HG03378 (cell line): ENCODE measurements at regions not wholly inside any gene's neighbourhood (a gene's known extent, or its start where the extent isn't known, plus 50 kb on each side); places are given as distances from the start of the nearest gene placed in this dataset.

Experiments
- ATAC-seq: cut with Tn5 transposase; IDR thresholded peaks from one replicate; pipeline ENCODE4 v1.9.1; 2021; ENCODE audit warnings: mild to moderate bottlenecking, moderate library complexity; ENCODE audit not compliant: unreplicated experiment

DNA sequence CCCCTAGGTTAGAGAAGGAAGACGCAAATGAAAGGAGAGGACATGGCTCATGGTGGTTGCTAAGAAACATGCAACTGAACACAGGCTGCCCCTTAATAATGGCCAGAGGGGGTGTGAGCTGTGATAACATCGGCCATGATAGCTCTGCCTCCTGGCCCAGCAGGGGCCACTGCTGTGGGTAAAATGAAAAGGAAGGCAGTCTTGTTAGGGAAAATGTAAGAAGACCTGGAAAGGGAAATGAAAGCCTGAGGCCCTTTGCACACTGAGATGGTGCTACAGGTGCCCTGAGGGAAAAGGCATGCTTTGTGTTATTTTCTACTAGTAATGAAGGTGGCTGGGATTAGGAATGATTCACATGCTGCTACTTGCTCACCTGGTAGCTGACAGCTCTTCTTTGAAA, 123.6 kb upstream of the MID1 start:
- no peak for ATAC-seq

DNA sequence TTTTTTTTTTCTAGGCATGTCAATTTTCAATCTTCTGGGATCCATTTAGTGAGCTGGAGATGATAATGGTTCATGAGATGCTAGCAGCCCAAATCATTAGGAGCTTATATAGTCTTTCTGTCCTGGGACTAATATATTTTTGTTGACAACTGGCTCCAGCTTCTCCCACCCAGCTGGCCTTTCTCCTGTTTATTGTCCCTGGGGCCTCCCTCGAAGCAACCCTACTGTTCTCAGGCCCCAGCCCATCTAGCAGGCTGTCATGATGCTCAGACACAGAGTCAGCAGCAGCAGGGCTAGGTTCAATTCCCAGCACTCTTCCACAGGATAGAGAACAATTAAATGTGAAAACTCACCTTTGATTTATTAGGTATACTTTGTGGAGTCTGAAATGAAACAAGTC, 127.6 kb upstream of the MID1 start:
- ATAC-seq: no peak

DNA sequence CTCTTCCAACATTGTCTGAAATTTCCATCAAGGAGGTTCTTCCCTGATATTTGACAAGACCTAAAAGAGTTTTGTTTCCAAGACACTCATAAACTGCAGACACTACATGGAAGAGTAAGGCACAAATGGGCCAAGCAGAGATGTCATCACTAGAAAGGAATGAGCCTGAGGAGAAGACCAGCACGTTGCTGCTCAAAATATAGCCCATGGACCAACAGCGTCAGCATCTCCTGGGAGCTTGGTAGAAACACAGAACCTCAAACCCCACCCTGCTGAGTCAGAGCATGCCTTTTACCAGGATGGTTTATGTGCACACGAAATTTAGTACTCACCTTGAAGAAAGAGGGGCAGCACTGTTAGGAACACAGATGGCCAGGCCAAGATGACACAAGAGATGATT, 128.7 kb upstream of the MID1 start:
- no peak for ATAC-seq

DNA sequence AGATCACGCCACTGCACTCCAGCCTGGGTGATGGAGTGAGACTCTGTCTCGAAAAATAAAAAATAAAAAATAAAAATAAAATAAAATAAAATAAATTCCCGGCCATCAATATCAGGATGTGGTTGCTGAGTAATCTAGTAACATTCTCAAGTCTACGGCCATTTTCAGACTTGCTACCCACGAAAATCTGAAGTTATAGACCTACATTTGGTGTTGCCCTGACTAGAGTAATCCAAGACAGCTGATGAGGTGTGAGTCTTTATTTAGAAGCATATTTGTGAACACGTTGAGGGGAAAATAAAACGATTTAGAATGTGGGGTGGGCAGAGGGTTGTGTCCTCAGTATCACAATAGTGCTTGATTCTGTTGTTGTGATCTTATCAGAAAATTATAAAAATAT, 130.2 kb upstream of the MID1 start:
- ATAC-seq: no peak

DNA sequence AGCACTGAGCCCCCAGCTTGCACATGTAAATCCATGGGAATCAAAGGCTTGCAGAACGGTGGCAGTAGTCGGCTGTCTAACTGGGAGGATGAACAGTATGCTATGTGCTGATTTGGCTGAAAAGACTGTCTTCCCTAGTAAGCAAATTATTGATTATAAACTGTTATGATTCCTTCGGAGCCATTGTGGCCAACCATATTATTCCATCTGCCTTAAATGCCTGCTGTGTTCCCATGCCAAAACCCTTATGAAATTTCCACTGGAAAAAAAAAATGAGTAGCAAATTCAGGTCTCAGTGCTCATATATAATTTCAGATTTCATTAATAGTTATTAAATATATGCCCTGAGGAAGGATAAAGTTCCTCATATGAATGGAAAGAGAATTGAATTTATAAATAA, 132.7 kb upstream of the MID1 start:
- no peak for ATAC-seq

DNA sequence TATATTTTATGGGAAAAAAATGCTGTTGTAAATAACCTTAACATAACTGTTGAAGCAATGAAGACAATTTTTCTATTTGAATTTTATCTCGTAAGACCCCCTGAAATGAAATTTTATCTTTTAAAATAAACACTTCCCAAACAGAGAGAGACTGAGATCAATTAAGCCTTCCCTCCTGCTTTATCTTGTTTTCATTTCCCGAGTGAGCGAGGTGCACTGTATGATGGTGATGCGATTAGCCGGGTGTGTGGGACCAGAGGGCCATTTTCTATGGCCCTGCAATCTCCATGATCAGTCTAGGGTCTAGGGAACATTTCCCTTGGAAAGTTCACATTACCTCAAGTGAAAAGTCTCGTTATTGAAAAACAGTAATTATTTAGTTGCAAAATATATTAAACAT, 134.1 kb upstream of the MID1 start:
- ATAC-seq: no peak

DNA sequence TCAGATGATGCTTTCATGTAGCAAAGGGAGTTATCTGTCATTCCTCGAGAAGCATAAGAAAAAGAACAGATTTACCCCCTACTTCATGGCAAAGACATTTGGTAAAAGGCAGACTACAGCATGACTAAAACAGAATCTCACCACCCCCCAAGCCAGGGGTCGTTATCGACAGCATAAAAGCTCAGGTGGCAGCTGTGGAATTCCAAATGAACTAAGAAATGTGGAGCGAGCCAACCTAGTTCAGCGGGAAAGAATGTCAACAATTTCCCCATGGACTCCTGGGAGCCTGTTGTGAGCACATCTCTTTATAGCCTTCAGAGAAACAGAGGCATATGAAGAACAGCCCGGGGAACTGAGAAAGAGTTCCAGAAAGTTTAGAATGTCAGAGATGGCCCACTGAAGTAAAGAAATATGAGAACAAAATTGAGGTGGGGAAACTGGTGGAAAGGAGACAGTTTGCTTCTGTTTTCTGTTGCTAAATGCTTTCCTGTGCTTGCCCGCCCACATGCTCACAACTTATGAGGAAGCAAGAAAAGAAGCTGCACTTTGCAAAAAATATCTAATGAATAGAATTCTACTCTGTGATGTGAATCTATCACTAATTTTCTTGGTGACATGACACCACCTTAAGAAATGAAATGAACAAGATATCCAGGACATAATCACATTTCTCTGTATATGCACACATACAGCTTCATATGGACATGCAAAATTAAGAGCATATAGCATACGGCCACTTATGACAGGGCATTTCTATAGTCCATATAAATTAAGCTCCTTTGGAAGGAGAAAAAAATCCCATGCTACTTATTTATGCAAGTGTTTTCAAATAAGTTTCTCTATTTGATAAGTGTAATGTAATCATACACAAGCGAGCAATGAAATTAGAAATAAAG, 135.3 kb upstream of the MID1 start:
- no peak for ATAC-seq

DNA sequence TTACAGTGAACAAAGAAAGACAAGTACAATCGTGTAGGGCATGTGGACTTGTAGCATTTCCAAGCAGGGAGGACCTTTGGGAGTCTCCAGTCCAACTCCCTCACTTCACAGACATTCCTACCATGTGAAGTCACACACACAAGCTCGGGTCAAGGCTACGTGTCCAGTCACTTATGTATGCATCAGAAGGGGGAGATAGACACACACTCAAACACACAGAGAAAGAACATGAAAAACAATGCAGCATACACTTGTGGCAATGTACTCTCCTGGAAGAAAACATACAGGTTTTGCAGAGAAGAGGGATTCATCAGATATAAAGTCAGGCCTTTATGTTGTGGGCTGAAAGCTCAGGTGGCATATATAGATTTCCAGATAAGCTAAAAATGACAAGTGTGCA, 136.1 kb upstream of the MID1 start:
- no peak for ATAC-seq

DNA sequence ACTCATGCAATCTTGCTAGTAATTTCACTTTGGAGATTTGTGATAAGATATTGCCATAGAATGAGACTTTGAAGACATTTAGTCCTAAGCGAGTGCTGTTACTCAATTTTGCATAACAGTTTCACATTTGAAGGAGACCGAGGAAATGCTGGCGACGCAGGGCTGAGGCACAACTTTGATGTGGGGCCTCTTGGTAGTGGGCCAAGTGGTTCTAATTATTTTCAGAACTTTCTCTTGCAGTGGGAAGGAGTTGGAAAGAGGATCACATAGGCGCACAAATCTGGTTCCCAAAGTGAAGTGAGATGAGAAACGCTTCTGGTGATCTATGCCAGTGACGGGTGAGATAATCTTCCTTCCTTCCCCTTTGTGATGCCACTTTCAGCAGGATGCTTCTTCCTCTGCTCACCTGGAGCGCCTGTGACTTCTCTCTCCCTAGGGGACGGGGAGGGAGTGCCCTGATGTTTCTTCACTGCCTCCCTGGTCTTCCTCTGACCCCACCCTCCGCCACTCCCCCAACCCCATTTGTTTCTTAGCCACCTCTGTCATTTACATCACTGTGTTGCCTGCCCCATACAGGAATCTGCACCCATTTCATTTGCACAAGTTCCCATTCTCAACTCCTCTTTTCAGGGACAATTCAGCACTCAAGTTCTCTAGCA, 138.9 kb upstream of the MID1 start:
- ATAC-seq: no peak

DNA sequence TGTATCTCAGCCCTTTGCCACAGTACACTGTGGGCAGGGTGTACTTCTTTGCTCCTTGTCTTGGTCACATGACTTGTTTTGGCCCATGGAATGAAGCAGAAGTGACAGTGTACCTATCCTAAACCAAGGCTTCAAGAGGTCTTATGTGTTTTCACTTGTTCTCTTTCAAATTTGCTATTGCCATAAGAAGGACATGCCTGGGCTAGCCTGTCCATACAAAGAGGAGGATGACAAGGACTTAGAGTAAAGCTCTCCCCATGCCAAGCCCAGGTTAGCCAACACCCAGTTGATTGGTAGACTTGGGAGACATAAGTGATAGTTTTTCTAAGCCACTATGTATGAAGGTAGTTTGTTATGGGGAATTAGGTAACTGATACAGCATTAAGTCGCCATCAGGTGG, 141.1 kb upstream of the MID1 start:
- ATAC-seq: no peak

DNA sequence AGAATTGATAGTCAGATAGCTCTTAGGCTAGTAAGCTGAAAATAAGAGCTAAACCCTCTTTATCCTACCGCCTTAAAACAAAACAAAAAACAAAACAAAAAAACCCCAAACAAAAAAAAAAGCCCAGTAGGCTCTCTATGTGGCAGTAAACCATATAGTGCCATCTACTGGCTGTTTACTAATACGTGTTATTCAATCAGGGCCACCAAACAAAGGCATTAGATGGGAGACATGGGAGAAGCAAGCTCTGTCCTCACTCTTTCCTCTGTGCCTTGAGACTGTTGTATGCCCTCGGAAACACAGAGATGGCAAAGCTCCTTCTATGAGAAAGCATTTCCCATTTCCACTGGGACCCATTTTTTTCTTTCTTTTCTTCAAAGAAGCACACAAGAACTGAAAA, 148.8 kb upstream of the MID1 start:
- ATAC-seq: no peak

DNA sequence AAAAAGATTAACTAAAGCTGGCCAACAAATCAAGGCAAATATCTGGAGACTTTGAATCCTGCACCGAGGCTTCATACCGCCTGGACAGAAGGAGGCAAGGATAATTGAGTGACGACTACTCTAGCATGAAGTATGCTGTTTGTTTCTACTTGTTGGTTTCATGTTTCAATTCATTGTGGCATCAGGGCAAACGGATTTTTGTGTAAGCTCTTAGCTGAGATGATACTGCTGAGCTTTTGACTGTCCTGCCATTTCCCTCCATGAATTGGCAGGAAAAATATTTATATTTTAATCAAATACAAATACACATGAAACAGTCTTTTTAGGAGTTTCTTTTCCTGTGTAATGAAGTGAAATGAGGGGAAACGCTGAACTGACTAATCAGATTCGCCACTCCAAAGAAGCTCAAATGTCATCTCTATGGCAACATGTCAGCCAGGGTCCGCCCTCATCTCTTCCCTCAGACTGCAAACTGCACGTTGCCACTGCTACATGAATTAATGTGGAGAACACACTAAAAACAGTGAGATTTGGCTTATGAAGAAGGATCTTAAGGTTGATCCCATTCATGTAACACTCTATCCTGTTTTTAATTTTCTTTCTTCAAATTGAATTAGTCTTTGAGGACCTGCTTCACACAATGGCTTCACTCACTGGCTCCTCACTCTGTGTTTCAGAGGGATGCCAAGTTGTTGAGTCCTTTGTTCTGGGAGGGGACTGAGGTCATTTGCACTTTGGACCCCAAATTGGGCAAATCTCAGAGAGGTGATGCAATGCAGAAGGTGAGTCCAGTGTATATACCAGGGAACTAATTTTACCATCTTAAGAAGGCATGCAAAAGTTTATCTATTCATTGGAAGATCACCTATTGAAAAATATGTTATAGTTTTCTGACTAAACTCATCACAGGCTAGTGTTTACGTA, 149.6 kb upstream of the MID1 start:
- ATAC-seq: no peak

DNA sequence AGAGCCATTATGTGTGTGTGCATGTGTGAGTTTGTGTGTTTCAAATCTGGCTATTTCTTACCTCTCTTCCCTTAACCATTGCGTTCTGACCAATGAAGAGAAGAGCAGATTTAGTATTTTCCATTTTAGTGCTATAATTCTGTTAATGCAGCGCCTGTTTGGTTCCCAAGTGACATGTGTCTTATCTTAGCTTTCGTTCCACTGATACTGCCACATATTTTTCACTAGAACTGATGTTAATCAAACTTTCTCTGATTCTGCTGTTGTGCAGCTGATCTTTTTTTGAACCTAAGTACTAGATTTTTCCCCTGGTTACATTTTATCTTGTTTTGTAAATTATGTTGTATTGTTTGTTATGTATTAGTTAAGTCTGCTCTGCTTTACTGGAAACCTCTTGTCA, 152.9 kb upstream of the MID1 start:
- no peak for ATAC-seq

DNA sequence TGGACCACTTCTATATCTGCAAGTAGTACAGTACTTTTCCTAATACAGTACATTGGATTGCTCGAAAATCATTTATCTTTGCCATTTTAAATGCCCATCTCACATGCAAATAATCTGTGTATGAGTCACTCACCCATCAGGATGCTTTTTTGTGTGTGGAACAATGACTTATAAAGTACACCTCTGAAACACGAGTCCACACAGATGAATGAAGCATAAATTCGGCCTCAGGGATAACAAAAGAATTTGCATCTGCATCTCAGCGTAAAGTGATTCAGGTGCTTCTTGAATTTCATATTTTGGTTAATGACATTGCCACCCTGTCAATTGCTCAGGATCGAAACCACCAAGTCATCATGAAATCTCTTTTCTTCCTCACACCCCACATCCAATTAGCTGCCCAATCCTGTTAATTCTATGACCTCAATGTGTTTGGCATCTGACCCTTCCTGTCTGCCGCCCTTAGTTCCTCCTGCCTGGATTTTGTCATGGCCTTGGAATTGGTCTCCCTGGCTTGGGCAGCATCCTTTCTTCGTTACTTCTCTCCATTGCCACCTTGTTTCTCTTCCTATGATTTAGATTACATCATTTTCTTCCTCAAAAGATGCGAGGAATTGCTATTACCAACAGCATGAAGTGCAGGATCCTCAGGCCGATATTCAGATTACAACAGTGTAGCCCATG, 161.6 kb upstream of the MID1 start:
- ATAC-seq: no peak

DNA sequence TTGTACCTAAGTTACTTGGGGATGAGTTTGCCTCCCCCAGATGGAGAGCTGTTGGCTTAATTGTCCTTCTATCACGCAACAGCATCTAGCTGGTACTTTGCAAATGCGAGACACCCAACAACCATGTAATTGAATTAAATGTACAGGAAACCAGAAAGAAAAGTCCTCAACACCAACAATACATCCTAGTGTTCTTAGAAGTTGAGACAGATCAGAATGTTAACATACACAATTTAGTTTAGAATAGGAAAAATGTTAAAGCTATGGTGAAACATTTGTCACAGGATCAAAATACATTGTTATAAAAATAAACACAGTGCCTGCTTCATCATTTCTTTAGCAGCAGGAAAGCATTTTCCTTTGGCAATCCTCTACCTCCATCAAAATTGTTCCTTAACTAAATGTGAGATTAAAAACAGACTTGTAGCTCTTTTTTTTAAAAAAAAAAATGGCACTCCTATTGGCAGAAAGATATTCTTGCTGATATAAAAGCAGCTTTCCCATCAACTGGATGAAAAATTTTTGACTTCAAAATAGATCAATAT, 163.1 kb upstream of the MID1 start:
- no peak for ATAC-seq

DNA sequence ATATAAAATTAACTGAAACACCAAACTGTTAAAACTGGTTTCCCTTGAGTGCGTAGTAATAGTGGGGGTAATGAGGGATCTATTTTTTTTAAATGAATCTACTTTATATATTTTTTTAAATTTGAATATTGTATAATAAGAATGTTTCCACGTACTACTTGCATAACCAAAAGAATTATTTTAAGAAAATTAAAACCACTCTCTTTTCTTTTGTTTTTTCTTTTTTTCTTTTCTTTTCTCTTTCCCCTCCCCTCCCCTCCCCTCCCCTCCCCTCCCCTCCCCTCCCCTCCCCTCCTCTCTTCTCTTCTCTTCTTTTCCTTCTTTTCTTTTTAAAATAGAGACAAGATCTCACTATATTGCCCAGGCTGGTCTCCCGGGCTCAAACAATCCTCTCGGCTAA, 166.9 kb upstream of the MID1 start:
- ATAC-seq: no peak

DNA sequence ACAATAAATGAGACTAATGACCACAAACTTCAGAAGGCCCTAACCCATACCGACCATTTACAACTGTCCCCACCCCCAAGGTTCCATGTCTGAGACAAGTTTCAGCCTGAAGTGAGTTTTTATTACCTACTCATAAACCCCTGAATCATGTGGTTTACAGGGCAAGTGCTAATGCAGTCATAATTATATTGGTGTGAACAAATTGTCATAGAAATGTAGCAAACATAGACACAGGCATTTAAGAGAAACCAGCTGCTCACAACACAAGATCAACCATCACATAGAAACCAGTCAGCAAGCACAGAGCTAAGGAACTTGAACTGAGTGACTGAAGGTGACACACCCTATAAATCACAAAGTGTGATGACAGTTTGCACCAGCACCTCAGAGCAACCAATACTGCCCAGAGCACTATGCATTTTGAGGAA, 173.8 kb upstream of the MID1 start:
- ATAC-seq: no peak

DNA sequence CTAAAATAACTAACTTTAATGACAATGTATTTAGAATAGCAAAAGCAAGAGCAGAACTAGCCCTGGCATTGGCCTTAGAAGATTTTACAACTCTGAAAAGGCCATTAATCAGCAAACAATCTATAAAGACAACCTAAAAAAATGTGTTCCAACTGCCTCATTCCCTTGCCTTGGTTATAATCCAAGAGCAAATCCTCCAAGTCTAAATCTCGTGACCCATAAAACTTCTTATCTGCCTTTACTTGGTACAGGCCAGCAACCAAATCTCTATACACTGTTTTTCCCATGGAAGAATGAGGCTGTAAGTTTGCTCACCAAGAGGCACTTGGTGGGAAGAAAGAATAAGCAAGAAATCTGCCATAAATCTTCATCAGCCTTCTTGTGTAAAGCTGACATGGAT, 175.3 kb upstream of the MID1 start:
- no peak for ATAC-seq

DNA sequence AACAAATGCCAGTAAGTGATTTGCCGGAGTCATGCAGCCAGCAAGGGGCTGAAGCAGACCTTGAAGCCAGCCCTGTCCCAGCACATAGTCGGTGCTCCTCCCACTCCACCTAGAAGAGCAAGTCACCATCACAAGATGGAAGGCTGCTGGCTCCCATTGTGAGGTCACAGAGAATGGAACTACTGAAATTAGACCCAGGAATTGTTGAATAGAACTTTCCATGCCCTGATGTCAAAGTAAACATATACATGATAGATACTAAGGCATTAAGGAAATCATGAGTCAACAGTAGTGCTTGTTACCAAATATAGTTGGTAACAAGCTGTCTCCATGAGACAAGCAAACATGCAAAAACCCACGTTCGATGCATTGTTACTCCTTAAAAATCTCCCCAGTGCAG, 177.1 kb upstream of the MID1 start:
- no peak for ATAC-seq

DNA sequence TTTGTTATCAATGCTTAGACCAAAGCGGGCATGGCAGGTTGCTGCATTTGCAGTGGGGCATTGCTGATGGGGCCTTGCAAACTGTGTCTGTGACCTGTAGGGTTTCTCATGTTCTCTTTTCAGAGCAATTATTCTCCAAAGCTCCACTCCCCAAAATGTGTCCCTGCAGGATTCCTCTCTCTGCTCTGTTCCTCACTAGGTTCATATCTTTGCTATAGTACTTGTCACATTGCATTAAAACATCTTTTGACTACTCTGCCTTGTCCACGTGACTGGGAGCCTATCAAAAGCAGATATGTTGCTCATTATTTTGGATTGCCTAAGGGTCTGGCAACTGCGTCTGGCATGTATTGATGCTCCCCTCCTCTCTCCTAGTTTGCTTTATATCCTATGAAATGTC, 177.7 kb upstream of the MID1 start:
- ATAC-seq: no peak

DNA sequence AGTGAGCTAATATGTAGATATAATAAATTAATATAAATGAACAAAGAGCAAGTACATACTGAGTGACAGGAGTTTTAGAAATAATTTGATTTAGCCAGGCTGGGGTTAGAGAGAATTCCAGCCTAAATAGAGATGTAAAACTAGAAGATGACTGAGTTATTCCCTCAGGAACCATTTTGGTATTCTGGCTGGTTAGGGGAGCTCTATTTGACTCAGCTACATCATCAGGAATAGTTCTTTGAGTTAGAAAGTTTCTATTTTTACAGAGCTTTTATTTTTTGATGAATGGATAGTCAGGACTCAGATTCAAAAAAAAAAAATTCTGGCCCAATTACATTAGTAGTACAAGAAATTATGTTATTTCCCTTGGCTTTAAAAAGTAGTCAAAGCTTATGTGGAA, 180.4 kb upstream of the MID1 start:
- no peak for ATAC-seq
